Lung (tissue), 11 donors: ENCODE measurements at regions not wholly inside any gene's neighbourhood (a gene's known extent, or its start where the extent isn't known, plus 50 kb on each side); places are given as distances from the start of the nearest gene placed in this dataset.

Experiments used
- ATAC-seq: fragments of 200-7000 bp; cut with Tn5 transposase; one replicate; pipeline ENCODE4 v1.9.1; 2020; ENCODE audit warnings: moderate number of reproducible peaks; ENCODE audit not compliant: insufficient read depth, low FRiP score
- DNase-seq, 3 donors: peaks; one replicate each; pipeline ENCODE4 v3.0.0-alpha.2; 2013 to 2017
- H3K27ac ChIP-seq, 2 donors: one replicate each; pipeline ENCODE4 v1.5.1; 2013; ENCODE audit warnings: mild to moderate bottlenecking in 2 of 2, moderate library complexity in 2 of 2, control low read depth in 1 of 2, inconsistent platforms in 1 of 2, low read depth in 1 of 2, low read length in 1 of 2
- H3K27me3 ChIP-seq, 3 donors: one replicate each; pipeline ENCODE4 v1.5.1; 2013; ENCODE audit warnings: low read length in 2 of 3; ENCODE audit not compliant: control insufficient read depth in 3 of 3, insufficient read depth in 3 of 3
- H3K36me3 ChIP-seq, 4 donors: one replicate each; pipeline ENCODE4 v1.5.1; 2013; ENCODE audit warnings: low read length in 4 of 4, mild to moderate bottlenecking in 1 of 4, moderate library complexity in 1 of 4; ENCODE audit not compliant: control insufficient read depth in 4 of 4, insufficient read depth in 4 of 4
- H3K4me1 ChIP-seq, 5 donors: one replicate each; pipeline ENCODE4 v1.5.1; 2013; ENCODE audit warnings: low read length in 5 of 5, mild to moderate bottlenecking in 2 of 5, moderate library complexity in 1 of 5; ENCODE audit not compliant: control insufficient read depth in 5 of 5, insufficient read depth in 5 of 5
- H3K4me3 ChIP-seq: one replicate; pipeline ENCODE4 v1.5.1; 2013; ENCODE audit warnings: mild to moderate bottlenecking, control low read depth, moderate library complexity
- H3K9ac ChIP-seq, 2 donors: one replicate each; pipeline ENCODE4 v1.5.1; 2013; ENCODE audit warnings: low read length in 2 of 2, control low read depth in 1 of 2; ENCODE audit not compliant: insufficient read depth in 1 of 2
- H3K9me3 ChIP-seq, 4 donors: one replicate each; pipeline ENCODE4 v1.5.1; 2013; ENCODE audit warnings: low read length in 3 of 4, mild to moderate bottlenecking in 1 of 4, moderate library complexity in 1 of 4; ENCODE audit not compliant: control insufficient read depth in 4 of 4, insufficient read depth in 3 of 4
- CTCF ChIP-seq: IDR thresholded peaks from 2 replicates; pipeline ENCODE4 v1.5.1; 2012; ENCODE audit warnings: mild to moderate bottlenecking; ENCODE audit errors: control extremely low read depth, extremely low read depth
- WGBS, 2 donors: extraction: QIAGEN DNeasy Blood & Tissue Kit; methylation state at CpG; one replicate each; pipeline ENCODE4 v1.1.7; 2013; 5-methylcytosine and 5-hydroxymethylcytosine counted together
- donor health status: control.
- donor health status: control.
- donor health status: Bipolar disorder and iron deficiency.
- donor health status: healthy.
- donor health status: DM: yes; HTN: yes; CAD: no.

GRCh38 chr9:118701985-118702384 is 667.2 kb downstream of the BRINP1 start:
- DNase-seq (no peak), ATAC-seq (no peak)
- no peaks in the 10 kb centered on the region for H3K36me3 ChIP-seq
- no peak for TF ChIP-seq CTCF
- H3K4me3 ChIP-seq: no peak overlapping the region
- no peak overlapping the region for H3K27ac ChIP-seq
- no peaks in the 10 kb centered on the region for H3K4me1 ChIP-seq
- H3K9ac ChIP-seq: no peak overlapping the region
- no peaks in the 10 kb centered on the region for H3K27me3 ChIP-seq
- H3K9me3 ChIP-seq: no peaks in the 10 kb centered on the region

GRCh38 chr9:118711843-118712242 is 657.4 kb downstream of the BRINP1 start:
- TF ChIP-seq CTCF: no peak
- WGBS, 2 donors: 87 to 93% methylated on average over 1 of the region's 1 CpG
- H3K27ac ChIP-seq: no peak overlapping the region
- DNase-seq (no peak), ATAC-seq (no peak)
- no peaks in the 10 kb centered on the region for H3K27me3 ChIP-seq
- no peak overlapping the region for H3K4me3 ChIP-seq
- no peaks in the 10 kb centered on the region for H3K9me3 ChIP-seq
- H3K9ac ChIP-seq: no peak overlapping the region
- no peaks in the 10 kb centered on the region for H3K36me3 ChIP-seq
- H3K4me1 ChIP-seq: no peaks in the 10 kb centered on the region

GRCh38 chr9:118721276-118721675 is 648.0 kb downstream of the BRINP1 start:
- WGBS, 2 donors: 87 to 89% methylated on average over 3 of the region's 3 CpGs
- Histone ChIP-seq H3K9me3 (peaks cover 0 to 3% (median under 1%) of the 10 kb centered on the region in 4 donors), H3K4me3 (no peak overlapping the region), H3K36me3 (no peaks in the 10 kb centered on the region), H3K27me3 (no peaks in the 10 kb centered on the region), H3K27ac (no peak overlapping the region), H3K4me1 (no peaks in the 10 kb centered on the region), H3K9ac (no peak overlapping the region)
- no peak for ATAC-seq
- no peak for DNase-seq
- TF ChIP-seq CTCF: no peak

- H3K36me3 ChIP-seq: no peaks in the 10 kb centered on the region
- H3K27me3 ChIP-seq: no peaks in the 10 kb centered on the region
- whole genome bisulfite sequencing, 2 donors: 56 to 69% methylated on average over 2 of the region's 2 CpGs
- no peaks in the 10 kb centered on the region for H3K4me1 ChIP-seq
- H3K9me3 ChIP-seq: peaks cover 0 to 3% (median under 1%) of the 10 kb centered on the region in 4 donors
- ATAC-seq (no peak), DNase-seq (no peak)
- no peak overlapping the region for H3K9ac ChIP-seq
- H3K4me3 ChIP-seq: no peak overlapping the region
- no peak overlapping the region for H3K27ac ChIP-seq
- no peak for TF ChIP-seq CTCF
These were observed 647.3 kb downstream of the BRINP1 start for GRCh38 chr9:118721923-118722322.
